Anterior cingulate cortex (tissue), 58 donors: ENCODE measurements at regions not wholly inside any gene's neighbourhood (a gene's known extent, or its start where the extent isn't known, plus 50 kb on each side); places are given as distances from the start of the nearest gene placed in this dataset.

Source experiments
- DNase-seq, 58 donors: peaks; one replicate each; lab custom pipeline; 2025; lab: John Stamatoyannopoulos, UW

DNA sequence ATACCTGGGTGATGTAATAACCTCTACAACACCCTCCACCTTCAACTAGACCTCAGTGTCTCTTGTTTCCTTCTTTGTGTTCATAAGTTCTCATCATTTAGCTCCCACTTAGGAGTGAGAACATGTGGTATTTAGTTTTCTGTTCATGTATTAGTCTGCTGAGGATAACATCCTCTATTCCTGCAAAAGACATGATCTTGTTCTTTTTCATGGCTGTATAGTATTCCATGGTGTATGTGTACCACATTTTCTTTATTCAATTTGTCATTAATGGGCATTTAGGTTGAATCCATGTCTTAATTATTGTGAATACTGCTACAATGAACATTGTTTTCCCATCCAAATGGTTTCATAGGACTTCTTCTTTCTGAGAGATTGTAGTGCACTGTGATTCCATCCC lies 135.7 kb downstream of the MBL2 start:
- DNase-seq = no peak

DNA sequence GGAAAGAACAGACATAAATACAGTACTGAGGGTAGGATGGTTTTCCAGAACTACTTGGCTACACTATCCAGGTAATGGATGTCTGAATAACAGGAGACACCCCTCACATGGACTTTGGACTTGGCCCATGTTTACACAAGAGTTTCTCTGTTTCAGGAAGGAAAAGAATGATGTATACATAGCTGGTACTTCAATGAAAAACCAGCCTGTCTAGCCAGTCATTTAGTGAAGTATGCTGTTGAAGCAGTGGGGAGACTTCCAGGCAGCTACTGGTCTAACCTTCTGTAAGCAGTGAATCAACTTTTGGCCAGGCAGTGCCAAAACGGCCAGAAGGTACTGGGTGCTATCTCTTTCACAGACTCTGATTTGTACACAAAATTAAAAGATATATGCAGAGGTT lies 135.0 kb downstream of the MBL2 start:
- no peak for DNase-seq

DNA sequence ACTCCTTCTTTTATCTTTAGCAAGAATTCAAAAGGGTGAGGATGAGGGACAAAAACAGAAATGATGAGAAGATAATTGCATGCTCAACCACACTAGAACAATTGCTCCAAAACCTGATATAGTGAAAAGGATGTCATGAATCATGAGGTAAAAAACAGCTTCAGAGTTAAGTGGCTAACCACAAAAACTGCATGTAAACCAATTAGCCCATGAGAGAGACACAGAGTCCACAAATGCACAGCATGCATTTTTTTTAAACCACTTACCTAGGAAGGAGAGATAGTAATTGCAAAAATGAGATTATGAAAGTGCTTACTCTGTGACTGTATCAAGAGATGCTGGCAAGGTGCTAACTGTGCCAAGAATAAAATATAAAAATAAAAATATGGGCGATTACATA lies 132.9 kb downstream of the MBL2 start:
- DNase-seq = no peak

DNA sequence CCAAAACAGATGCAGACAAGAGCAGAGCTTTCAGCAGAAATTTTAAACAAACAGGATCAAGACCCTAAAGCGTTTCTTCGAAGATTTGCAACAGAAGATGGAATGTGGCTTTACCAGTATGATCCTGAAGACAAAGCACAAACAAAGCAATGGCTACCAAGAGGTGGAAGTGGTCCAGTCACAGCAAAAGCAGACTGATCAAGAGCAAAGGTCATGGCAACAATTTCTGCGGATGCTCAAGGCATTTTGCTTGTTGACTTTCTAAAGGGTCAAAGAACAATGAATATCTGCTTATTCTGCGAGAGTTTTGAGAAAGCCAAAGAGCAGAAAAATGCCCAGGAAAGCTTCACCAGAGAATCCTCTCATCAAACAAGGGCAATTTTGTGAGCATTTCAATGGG lies 130.4 kb downstream of the MBL2 start:
- DNase-seq = no peak

DNA sequence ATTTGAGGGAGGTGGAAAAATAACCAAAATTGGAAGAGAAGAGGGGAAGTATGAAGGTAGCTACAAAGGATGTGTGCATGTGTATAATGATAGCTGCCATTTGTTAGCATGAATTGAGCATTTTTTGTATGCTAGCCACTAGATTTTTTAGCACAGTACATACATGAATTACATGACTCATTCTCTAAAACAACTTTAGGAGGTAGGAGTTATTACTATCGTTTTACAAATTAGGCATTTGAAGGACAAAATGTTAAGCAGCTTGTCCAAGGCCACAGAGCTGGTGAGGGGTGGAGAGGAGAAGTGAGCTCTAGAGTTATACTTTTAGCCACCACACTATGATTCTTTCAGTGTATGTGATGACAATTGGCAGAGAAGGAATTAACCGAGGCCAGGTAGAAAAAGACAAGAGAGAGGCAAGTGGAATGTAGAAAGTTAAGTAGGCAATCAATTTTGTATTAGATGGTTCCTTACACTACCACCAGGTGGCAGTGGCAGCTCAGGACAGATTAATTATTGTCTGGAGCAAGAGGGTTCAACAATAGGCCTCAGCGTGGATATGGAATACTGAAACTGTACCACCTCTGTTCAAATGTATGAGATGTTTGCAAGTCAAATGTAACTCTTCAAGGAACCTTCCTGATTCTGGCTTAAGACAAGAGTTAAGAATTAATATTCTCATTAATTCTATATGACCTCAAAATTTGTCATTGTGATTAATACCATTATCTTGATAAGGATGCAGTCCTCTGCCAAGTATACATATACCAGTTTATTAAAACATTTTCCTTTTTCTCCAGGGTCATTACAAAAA lies 128.0 kb downstream of the MBL2 start:
- DNase-seq = peak in 28 of 58 donors; percentile 1 to 58 (median 26)

DNA sequence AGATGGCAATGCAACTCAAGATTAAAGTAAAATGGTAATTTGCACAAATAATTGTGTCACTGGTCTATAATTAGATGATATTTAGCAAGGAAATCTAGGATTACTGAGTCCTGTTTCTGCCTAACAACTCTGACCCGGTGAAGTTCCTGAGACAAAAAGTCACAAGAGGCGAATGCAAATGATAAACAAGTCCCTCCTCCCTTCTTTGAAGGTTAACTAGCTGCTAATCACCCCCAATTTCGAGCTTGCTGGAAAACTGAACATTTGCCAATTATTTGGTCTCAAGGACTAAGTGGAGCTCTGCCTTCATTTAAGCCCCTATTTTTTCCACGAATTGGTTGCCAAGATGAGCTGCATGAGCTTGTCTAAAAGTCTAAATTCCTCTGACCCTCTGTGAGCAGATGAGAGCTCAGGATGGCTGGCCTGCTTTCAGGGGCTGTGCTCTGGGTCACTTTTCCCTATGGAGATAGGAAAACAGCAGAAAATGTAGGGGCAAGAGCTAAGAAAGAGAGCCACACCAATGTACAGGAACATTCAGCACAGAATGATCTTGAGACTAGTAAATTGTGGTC lies 127.3 kb downstream of the MBL2 start:
- DNase-seq = no peak

DNA sequence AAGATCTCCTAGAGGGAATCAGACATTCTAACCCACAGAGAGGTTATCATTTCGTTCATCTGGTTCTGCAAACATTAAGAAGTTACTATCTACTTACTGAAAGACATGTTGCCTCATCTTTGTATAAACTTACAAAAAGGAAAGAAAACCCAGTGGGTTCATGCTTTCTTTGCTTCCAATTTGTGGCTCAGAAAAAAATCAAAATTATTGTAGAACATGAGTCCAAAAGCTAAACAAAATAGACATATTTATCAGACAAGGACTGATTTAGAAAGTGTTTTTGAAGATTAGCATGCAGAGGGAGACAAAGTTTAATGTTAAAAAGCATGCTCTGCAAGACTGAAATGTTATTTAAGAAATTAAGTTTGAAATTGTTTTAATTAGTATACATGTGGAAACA lies 123.1 kb downstream of the MBL2 start:
- DNase-seq = no peak

DNA sequence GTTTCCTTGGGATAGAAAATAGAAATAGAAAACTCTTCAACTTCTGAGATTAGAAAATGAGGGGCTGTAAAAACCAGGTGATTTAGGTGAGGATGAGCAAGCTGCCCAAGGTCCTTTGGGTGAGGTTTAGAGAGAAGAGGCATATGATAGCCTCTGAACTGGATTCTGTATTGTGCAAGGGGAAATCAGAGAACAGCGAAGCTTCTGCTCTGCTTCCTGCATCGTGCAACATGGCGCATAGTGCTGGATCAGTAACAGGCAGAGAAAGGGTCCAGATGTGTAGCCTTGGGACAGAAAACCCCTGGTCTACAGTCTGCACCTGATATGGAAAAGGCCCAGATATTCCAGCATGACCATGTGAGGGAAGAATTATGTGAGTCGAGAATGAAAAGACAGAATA lies 121.7 kb downstream of the MBL2 start:
- no peak for DNase-seq

DNA sequence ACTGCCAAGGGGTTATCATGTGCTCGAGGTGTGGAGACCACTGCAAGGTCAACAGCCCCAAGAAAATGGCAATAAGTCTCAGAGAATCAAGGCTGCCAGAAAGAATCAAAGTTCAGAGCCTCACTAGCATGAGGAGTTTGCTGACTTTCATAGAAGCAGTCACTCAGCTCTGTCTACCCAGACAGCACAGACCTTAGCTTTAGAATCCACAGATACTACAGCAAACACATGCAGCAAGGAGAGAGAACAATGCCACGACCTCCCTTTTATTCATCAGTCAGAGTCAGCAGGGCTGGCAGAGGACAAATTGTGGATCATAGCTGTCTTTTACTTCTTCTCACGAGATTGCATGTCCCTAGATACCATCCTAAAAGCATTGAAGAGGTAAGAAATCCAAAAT lies 121.3 kb downstream of the MBL2 start:
- DNase-seq = no peak

DNA sequence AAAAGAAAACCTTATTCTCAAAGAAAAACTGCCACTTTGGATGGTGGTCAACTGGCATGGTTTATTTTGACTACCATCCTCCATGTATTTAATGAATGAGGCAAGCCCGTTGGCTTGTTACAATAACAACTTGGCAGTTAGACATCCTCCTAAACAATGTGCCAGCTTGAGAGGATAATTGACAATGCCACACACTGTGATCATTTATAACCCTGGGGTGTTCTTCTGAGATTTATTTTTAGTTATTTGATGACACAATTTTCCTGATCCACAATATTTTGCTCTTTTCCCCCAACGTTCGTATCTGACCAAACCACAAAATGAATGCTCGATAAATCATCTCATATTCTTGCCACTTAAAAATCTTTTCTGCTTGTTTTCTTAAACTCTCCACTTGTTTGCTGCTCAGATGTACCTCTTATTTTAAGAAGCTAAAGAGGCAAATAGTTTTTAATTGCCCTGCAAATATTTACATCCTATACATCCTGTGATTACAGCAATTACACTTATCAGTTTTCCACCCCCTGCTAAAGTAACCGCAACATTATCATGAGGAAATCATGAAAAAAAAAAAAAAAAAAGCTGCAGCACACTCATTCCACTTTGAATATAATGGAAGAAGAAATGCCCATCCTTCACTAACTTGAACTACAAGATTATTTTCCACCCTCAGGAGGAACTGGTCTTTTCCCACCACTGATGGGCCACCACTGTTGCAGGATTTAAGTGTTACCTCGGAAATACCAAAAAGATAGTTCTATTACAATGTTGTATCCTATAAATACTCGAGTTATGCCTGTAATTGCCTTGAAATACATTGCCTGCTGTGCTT lies 119.9 kb downstream of the MBL2 start:
- DNase-seq = peak in 23 of 58 donors; percentile 4 to 91 (median 32)

DNA sequence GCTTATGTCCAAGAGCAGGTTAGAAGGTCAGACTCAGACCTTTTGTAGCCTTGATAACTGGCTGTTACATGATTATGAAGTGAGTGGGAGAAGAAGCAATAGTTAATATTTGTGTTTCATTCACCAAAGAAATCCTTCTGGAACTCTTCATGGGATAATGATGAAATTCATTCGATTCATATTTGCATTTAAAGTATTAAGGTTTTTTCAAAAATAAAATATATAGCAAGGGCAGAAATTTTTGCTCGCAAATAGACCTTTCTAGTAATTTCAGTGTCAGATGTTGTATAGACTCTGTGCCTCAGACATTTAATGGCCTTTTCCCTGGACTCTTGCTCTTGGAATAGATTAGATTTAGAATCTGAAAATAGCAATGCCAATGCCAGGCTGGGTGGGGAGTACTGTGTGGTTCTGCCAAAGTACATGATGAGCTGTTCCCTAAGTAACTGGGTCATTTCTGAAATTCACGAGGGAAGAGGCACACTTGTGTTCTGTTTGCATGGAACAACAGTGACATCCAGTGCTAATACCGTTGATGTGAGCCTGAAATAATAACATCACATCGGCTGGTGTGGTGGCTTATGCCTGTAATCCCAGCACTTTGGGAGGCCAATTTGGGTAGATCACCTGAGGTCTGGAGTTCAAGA lies 119.2 kb downstream of the MBL2 start:
- peak in 34 of 58 donors; percentile 6 to 81 (median 34) for DNase-seq

DNA sequence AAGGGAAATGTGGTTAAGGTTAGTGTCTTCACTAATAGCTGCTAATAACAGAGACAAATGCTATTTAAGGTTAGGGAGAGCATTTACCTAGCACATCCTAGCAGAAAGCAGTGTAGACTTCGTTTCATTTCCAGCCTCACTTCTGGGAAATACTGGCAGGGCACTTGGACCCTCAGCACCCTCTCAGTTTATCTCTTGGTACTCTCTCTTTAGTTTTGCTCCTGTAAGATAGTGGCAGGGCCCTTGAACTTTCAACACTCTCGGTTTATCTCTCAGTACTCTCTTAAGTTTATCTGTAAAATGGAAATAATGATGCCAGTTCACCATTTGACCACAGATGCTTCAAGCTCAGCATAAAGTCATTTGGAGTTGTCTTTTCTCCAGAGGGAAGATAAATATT lies 118.4 kb downstream of the MBL2 start:
- DNase-seq = no peak

DNA sequence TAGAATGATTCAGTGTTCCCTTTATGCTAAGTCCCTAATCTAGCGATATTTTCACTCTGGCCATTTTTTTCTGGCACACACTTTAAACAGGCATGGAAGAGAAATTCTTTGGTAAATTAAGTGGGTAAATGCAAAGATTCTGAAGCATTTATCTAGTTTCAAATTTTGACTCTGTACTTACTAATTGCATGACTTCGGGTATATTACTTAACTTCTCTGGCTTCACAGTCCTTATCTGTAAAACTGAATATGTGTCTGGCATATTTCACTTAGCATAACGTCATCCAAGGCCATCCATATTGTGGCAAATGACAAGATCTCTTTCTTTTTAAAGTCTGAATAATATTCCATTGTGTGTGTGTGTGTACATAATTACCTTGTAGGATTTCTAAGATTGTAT lies 114.5 kb downstream of the MBL2 start:
- DNase-seq = no peak

DNA sequence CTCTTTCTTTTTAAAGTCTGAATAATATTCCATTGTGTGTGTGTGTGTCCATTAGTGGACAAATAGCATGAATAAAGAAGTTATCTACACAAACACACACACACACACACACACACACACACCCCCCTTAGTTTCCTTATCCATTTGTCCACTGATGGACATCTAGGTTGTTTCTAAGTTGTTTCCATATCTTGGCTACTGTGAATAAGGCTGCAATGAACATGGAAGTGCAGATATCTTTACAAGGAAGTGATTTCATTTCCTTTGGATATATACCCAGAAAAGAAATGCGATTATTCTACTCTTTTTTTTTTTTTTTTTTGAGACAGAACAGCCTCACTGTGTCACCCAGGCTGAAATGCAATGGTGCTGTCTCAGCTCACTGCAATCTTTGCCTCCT lies 113.5 kb downstream of the MBL2 start:
- no peak for DNase-seq

DNA sequence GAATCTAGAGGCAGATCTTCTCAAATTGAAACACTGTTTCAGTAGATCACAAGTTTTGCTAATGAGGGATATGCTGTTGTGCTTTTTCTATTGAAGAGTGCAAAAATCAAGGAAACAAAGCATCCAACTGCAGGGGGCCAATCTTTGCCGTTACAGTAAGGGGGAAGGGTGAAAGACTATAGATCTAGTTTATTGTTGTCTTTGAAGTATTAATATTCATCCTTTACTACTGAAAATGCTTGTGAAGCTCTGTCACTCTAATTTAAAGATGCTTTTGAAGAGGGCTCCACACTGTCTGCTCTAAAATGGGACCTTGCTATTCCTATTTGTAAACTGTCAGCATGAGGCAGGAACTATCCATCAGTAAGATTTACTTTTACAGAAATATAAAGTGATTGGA lies 110.3 kb downstream of the MBL2 start:
- no peak for DNase-seq

DNA sequence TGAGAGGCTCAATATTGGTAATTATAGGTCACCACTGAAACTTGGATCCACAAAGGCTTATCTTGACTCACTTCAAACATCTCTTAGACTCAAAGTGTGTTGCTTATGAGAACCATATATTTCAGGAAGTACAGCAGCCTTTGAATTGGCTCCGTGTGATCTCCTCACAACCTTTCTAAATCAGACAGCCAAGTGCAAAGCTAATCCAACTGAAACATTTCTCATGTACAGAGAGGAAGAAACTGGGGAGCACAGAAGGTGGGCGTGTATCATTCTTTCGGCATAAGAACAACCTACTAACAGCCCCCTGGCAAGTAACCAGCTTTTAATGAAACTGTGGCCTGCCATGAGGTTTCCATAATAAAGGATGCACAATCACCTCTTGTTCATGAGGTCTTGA lies 109.4 kb downstream of the MBL2 start:
- DNase-seq = no peak

DNA sequence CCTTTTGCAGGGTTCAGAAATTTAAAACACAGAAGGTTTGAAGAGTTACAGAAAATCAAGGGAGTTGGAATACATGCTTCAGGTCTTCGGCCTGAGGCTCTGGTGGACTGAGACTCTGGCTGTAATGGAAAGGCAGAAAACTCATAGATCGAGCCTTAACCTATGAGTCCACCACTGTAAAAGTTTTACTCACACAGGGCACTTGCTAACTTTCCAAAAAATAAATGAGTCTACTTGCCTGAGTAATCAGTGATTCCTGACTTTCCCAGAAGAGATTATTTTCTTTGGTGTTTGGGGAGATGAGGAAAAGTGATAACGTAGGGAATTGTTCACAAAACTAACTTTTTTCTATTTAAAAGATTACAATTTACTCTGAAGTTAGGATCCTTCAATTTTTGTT lies 108.0 kb downstream of the MBL2 start:
- no peak for DNase-seq

DNA sequence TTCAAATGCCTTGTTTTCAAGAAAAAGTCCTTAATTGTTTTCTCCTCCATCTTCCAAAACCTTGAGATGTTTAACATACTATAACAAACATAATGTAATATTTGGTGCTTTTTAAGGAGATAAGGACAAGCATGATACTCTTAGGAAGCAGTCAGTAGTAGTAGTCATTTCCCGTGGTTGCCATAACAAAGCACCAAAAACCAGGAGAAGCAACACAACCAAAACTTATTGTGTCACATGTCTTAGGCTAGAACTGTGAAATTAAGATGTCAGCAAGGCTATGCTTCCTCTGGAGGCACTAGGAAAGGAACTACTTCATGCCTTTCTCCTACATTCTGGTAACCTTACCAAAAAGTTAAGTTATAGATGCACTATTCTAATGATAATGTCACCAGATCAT lies 106.8 kb downstream of the MBL2 start:
- DNase-seq = no peak

DNA sequence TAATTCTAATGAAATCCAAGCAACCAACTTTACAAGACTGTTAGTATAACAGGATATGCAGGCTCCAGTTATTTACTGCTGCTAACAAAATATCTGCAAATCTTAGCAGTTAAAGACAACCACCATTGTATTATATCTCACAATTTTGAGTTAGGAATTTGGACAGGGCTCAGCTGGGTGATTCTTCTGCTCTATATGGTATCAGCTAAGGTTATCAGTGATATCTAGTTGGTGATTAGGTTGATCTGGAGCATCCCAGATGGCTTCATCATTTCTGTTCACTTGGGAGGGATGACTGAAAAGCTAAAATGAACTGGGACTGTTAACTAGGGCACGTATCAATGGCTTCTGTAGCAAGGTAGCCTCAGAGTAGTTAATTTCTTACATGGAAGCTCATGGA lies 105.7 kb downstream of the MBL2 start:
- DNase-seq = no peak

DNA sequence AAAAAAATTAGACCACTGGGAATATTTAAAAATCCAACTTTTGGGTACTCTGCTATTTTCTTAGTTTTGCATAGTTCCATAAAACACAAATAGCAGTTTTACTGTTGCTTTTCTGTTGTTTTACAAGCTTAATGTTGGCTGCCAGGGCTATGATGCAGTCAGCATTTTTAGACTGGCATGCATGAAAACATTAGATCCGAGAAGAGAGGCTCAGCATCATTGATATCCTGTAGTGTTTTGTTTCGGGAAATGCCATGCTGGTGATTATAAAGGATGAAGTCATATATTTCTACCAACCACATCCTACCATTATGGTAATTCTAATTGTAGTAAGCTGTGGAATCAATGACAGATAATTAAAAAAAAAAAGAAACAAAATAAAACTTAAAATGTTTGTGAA lies 104.6 kb downstream of the MBL2 start:
- no peak for DNase-seq

DNA sequence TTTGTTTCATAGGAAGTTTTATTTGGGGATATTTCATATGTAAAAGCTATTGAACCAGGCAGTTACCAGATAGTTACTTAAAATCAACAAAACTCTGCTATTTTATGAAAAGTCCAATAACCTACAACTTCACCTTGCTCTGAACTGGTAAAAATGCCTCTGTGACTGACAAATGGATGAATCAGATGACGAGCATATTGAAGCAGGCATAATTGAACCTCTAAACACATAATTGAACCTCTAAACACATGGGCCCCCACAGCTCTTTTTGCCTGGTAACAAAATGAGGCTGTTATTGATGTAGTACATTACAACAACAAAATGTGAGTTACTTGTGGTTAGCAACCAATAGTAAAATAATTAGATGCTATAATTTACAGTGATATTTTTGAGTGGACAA lies 99.7 kb downstream of the MBL2 start:
- DNase-seq = no peak
